Right atrium auricular region (tissue), 2 donors: ENCODE measurements at regions not wholly inside any gene's neighbourhood (a gene's known extent, or its start where the extent isn't known, plus 50 kb on each side); places are given as distances from the start of the nearest gene placed in this dataset.

Source experiments
- DNase-seq: peaks from one replicate; pipeline ENCODE4 v3.0.0-alpha.2; 2019; ENCODE audit warnings: low spot score
- H3K27ac ChIP-seq, 2 donors: fragments of 200-600 bp; sonication (generic); 1 replicate in 1 of 2; 2 replicates in 1 of 2; pipeline ENCODE4 v1.5.1; 2016 to 2019
- H3K27me3 ChIP-seq, 2 donors: fragments of 200-600 bp; sonication (generic); one replicate each; pipeline versions ENCODE4 v1.5.1 to v1.6.0; 2017 to 2019
- H3K36me3 ChIP-seq: fragments of 200-600 bp; sonication (generic); one replicate; pipeline ENCODE4 v1.5.1; 2016
- H3K4me1 ChIP-seq, 2 donors: fragments of 200-600 bp; sonication (generic); one replicate each; pipeline versions ENCODE4 v1.5.1 to v1.6.0; 2017 to 2019
- H3K4me3 ChIP-seq, 2 donors: fragments of 200-600 bp; sonication (generic); 1 replicate in 1 of 2; 2 replicates in 1 of 2; pipeline ENCODE4 v1.5.1; 2017 to 2019; ENCODE audit warnings: mild to moderate bottlenecking in 1 of 2, moderate library complexity in 1 of 2
- H3K9me3 ChIP-seq, 2 donors: fragments of 200-600 bp; sonication (generic); one replicate each; pipeline ENCODE4 v1.5.1; 2019
- CTCF ChIP-seq, 2 donors: fragments of 200-600 bp; sonication (generic); IDR thresholded peaks; one replicate each; pipeline ENCODE4 v1.5.1; 2019; ENCODE audit warnings: antibody characterized with exemption in 2 of 2

GRCh38 chr2:4424153-4424552, 720.8 kb downstream of the DCDC2C start:
- TF ChIP-seq CTCF (IDR thresholded peaks at IDR 0.05), result no peak
- no peak for DNase-seq
- H3K9me3 ChIP-seq, result no peaks in the 10 kb centered on the region

GRCh38 chr2:4427083-4427482, 723.7 kb downstream of the DCDC2C start:
- no peak for TF ChIP-seq CTCF (IDR thresholded peaks at IDR 0.05)
- Histone ChIP-seq H3K27me3 (no peaks in the 10 kb centered on the region), H3K9me3 (no peaks in the 10 kb centered on the region), H3K4me3 (no peak overlapping the region), H3K27ac (no peak overlapping the region), H3K36me3 (no peaks in the 10 kb centered on the region), H3K4me1 (no peaks in the 10 kb centered on the region)
- no peak for DNase-seq

More at GRCh38 chr2:4424153-4424552, 720.8 kb downstream of the DCDC2C start:
- Histone ChIP-seq H3K36me3 (no peaks in the 10 kb centered on the region), H3K4me1 (no peaks in the 10 kb centered on the region), H3K27me3 (no peaks in the 10 kb centered on the region), H3K27ac (no peak overlapping the region), H3K4me3 (no peak overlapping the region)

DNA sequence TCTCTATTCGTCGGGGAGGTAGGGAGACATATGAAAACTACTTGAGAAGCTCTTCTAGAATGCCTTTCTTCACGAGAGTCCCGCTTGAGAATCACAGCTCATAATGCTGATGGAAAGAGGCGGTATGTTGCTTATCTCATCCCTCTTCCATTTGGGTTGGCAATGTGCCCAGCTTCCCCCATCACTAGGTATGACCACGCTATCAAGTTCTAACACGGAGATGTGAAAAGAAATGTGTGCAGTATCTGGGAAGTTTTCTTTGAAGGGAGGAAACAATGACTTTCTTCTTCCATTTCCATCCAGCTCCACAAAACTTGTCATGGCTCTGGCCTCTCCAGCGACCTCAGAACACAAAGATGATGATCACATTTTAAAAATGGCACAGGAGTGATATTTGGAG, 742.4 kb downstream of the DCDC2C start:
- Histone ChIP-seq H3K27ac (no peak overlapping the region), H3K9me3 (no peaks in the 10 kb centered on the region), H3K4me1 (no peaks in the 10 kb centered on the region), H3K27me3 (no peaks in the 10 kb centered on the region), H3K36me3 (no peaks in the 10 kb centered on the region), H3K4me3 (no peak overlapping the region)
- DNase-seq, result no peak
- no peak for TF ChIP-seq CTCF (IDR thresholded peaks at IDR 0.05)

DNA sequence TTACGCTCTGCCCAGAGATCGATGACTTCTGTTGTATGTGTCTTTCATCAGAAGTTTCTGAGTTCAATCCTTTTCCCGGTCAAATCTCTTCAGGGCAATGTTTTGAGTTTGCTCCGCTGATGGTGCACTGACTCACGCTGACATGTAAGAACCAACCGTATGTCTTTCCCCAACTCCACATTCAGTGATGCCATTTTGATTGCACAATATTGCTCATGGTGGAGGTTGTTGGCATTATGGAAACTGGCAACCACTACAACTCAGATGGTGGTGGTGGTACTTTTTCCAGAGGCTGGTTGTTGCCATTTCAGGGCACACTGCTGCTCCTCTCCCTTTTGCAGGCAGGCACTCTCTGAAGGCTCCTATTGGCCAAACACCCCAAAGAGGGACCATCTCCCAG, 751.5 kb downstream of the DCDC2C start:
- H3K27me3 ChIP-seq, result no peaks in the 10 kb centered on the region
- TF ChIP-seq CTCF (IDR thresholded peaks at IDR 0.05), result no peak
- no peak overlapping the region for H3K27ac ChIP-seq

DNA sequence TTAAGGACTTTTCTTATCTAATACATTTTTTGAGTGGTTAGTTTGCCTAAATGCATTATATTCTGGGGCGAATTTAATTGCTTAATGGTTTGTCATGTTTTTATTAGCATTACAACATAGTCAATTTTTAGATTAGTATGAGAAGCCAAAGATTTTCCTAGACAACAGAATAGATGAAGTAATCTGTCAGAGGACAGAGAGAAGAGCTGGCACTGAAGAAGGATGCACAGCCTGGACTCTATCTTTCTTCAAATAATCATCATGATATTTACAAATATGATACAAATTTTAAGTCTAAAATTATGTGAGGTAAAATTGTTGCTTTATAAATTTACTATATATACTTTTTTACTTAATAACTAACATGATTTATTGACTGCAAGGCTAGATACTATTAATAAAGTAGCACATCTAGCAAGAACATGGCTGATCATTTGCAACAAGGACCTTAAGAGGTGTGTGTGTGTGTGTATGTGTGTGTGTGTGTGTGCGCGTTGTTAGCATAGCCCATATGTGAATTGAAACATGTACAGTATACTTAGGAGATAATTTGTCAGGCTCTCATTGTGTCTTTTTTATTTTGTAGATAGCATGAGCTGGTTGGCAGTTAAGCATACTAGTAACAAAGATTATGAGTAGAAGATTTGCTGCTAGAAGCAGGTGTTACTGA, 752.2 kb downstream of the DCDC2C start:
- no peaks in the 10 kb centered on the region for H3K9me3 ChIP-seq

More for the DNA sequence above, 751.5 kb downstream of the DCDC2C start:
- H3K36me3 ChIP-seq, result no peaks in the 10 kb centered on the region
- no peak for DNase-seq
- no peaks in the 10 kb centered on the region for H3K9me3 ChIP-seq
- H3K4me1 ChIP-seq, result no peaks in the 10 kb centered on the region
- no peak overlapping the region for H3K4me3 ChIP-seq

More for the DNA sequence above, 752.2 kb downstream of the DCDC2C start:
- H3K27ac ChIP-seq, result no peak overlapping the region
- H3K4me3 ChIP-seq, result no peak overlapping the region
- no peaks in the 10 kb centered on the region for H3K27me3 ChIP-seq
- H3K36me3 ChIP-seq, result no peaks in the 10 kb centered on the region
- no peak for DNase-seq
- TF ChIP-seq CTCF (IDR thresholded peaks at IDR 0.05), result no peak
- no peaks in the 10 kb centered on the region for H3K4me1 ChIP-seq
